Nephron (organoid): ENCODE measurements at regions not wholly inside any gene's neighbourhood (a gene's known extent, or its start where the extent isn't known, plus 50 kb on each side); places are given as distances from the start of the nearest gene placed in this dataset.

ENCODE experiments used
- H3K27ac Mint-ChIP-seq, 3 experiments: 2 replicates each; pipeline ENCODE4 v1.8.0; 2020; ENCODE audit warnings: mixed read lengths in 3 of 3, mild to moderate bottlenecking in 2 of 3, moderate library complexity in 1 of 3
- H3K27me3 Mint-ChIP-seq: 2 replicates; pipeline ENCODE4 v1.8.0; 2021; ENCODE audit warnings: low read depth, mild to moderate bottlenecking, moderate library complexity, mixed read lengths
- H3K36me3 Mint-ChIP-seq: 2 replicates; pipeline ENCODE4 v1.8.0; 2020; ENCODE audit warnings: low read depth, mixed read lengths
- H3K4me1 Mint-ChIP-seq: 2 replicates; pipeline ENCODE4 v1.8.0; 2020; ENCODE audit warnings: mixed read lengths
- H3K4me3 Mint-ChIP-seq, 3 experiments: 2 replicates each; pipeline ENCODE4 v1.8.0; 2020; ENCODE audit warnings: mild to moderate bottlenecking in 3 of 3, mixed read lengths in 3 of 3, moderate library complexity in 2 of 3
- H3K9me3 Mint-ChIP-seq: 2 replicates; pipeline ENCODE4 v1.8.0; 2020; ENCODE audit warnings: mixed read lengths
- TF ChIP-seq, protein P1 (sequence below), 3 experiments: fragments of 200-600 bp; sonication (generic); IDR thresholded peaks; one replicate each; pipeline ENCODE4 v1.5.0; 2021; ENCODE audit warnings: antibody characterized with exemption in 3 of 3; ENCODE audit not compliant: unreplicated experiment in 3 of 3

GRCh38 chr21:31447505-31447904, 103.4 kb upstream of the TIAM1 start:
- Mint-ChIP-seq H3K36me3 (peaks cover 12% of the 10 kb centered on the region), H3K27me3 (no peaks in the 10 kb centered on the region), H3K9me3 (peaks cover 5% of the 10 kb centered on the region), H3K4me1 (peaks cover 43% of the 10 kb centered on the region), H3K27ac (peak overlapping the region in 2 of 3 experiments; percentile 78 to 90), H3K4me3 (no peak overlapping the region)
- TF ChIP-seq, protein P1, sequence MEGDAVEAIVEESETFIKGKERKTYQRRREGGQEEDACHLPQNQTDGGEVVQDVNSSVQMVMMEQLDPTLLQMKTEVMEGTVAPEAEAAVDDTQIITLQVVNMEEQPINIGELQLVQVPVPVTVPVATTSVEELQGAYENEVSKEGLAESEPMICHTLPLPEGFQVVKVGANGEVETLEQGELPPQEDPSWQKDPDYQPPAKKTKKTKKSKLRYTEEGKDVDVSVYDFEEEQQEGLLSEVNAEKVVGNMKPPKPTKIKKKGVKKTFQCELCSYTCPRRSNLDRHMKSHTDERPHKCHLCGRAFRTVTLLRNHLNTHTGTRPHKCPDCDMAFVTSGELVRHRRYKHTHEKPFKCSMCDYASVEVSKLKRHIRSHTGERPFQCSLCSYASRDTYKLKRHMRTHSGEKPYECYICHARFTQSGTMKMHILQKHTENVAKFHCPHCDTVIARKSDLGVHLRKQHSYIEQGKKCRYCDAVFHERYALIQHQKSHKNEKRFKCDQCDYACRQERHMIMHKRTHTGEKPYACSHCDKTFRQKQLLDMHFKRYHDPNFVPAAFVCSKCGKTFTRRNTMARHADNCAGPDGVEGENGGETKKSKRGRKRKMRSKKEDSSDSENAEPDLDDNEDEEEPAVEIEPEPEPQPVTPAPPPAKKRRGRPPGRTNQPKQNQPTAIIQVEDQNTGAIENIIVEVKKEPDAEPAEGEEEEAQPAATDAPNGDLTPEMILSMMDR (IDR thresholded peaks at IDR 0.05; ENCODE audit: unreplicated experiment in 3 of 3): no peak

- H3K36me3 Mint-ChIP-seq: peaks cover 10% of the 10 kb centered on the region
- no peak overlapping the region for H3K4me3 Mint-ChIP-seq
- H3K27me3 Mint-ChIP-seq: no peaks in the 10 kb centered on the region
- H3K4me1 Mint-ChIP-seq: peaks cover 44% of the 10 kb centered on the region
- H3K9me3 Mint-ChIP-seq: peaks cover 5% of the 10 kb centered on the region
- TF ChIP-seq, protein P1 (IDR thresholded peaks at IDR 0.05; ENCODE audit: unreplicated experiment in 3 of 3): no peak
- H3K27ac Mint-ChIP-seq: no peak overlapping the region
Measured at GRCh38 chr21:31446226-31446855, 102.3 kb upstream of the TIAM1 start.

- H3K9me3 Mint-ChIP-seq: peaks cover 8% of the 10 kb centered on the region
- TF ChIP-seq, protein P1 (IDR thresholded peaks at IDR 0.05; ENCODE audit: unreplicated experiment in 3 of 3): no peak
- H3K36me3 Mint-ChIP-seq: peaks cover 17% of the 10 kb centered on the region
- no peak overlapping the region for H3K4me3 Mint-ChIP-seq
- H3K4me1 Mint-ChIP-seq: peaks cover 42% of the 10 kb centered on the region
- H3K27ac Mint-ChIP-seq: no peak overlapping the region
- no peaks in the 10 kb centered on the region for H3K27me3 Mint-ChIP-seq
Measured at GRCh38 chr21:31445137-31445536, 101.1 kb upstream of the TIAM1 start.

- Mint-ChIP-seq H3K9me3 (peaks cover 12% of the 10 kb centered on the region), H3K27me3 (no peaks in the 10 kb centered on the region), H3K36me3 (peaks cover 23% of the 10 kb centered on the region), H3K4me1 (peaks cover 37% of the 10 kb centered on the region), H3K27ac (peak overlapping the region; percentile 45 to 74 (median 64)), H3K4me3 (peak overlapping the region in 1 of 3 experiments; percentile 10)
- TF ChIP-seq, protein P1 (IDR thresholded peaks at IDR 0.05; ENCODE audit: unreplicated experiment in 3 of 3): no peak
Measured at GRCh38 chr21:31443736-31444521, 99.9 kb upstream of the TIAM1 start.

DNA sequence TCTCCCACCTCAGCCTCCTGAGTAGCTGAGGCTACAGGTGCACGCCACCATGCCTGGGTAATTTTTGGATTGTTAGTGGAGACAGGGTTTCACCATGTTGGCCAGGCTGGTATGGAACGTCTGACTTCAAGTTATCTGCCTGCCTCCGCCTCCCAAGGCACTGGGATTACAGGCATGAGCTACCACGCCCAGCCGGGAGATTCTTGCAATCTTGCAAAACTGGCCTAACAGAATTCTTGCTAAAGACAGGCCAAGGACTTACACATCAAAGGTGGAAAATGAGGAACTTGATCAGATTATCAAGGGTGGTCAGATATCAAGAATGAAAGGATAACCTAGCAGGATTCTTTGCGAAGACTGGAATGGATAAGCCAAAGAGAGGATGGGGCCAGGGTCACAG, 98.3 kb upstream of the TIAM1 start:
- Mint-ChIP-seq H3K4me1 (peaks cover 29% of the 10 kb centered on the region), H3K27ac (no peak overlapping the region), H3K36me3 (peaks cover 25% of the 10 kb centered on the region), H3K9me3 (peaks cover 12% of the 10 kb centered on the region), H3K27me3 (no peaks in the 10 kb centered on the region), H3K4me3 (no peak overlapping the region)
- TF ChIP-seq, protein P1 (IDR thresholded peaks at IDR 0.05; ENCODE audit: unreplicated experiment in 3 of 3): no peak
